Kidney (tissue), 13 donors: ENCODE measurements at regions not wholly inside any gene's neighbourhood (a gene's known extent, or its start where the extent isn't known, plus 50 kb on each side); places are given as distances from the start of the nearest gene placed in this dataset.
A peak's percentile ranks its signal among the peaks of the same experiment; 100 is the strongest.

ENCODE experiments used
- DNase-seq, 5 donors: peaks; one replicate each; pipeline ENCODE4 v3.0.0-alpha.2; 2013 to 2020
- FAIRE-seq: peaks from 2 replicates; lab custom pipeline; 2012; peaks lifted over from hg19 to GRCh38; lab: Jason Lieb, UNC
- H3K27ac ChIP-seq, 2 donors: one replicate each; pipeline ENCODE4 v1.7.0; 2013; ENCODE audit warnings: low read depth in 2 of 2, low read length in 2 of 2, inconsistent platforms in 1 of 2
- H3K27me3 ChIP-seq: one replicate; pipeline ENCODE4 v1.7.1; 2013; ENCODE audit warnings: low read length, inconsistent platforms; ENCODE audit not compliant: control insufficient read depth, insufficient read depth
- H3K36me3 ChIP-seq, 3 donors: one replicate each; pipeline versions ENCODE4 v1.7.0 to v1.7.1; 2013; ENCODE audit warnings: low read length in 3 of 3, control low read depth in 1 of 3, inconsistent platforms in 1 of 3; ENCODE audit not compliant: insufficient read depth in 3 of 3, control insufficient read depth in 2 of 3
- H3K4me1 ChIP-seq, 3 donors: one replicate each; pipeline versions ENCODE4 v1.7.0 to v1.7.1; 2013; ENCODE audit warnings: low read length in 3 of 3, inconsistent platforms in 1 of 3, low read depth in 1 of 3; ENCODE audit not compliant: control insufficient read depth in 2 of 3, insufficient read depth in 2 of 3
- H3K4me3 ChIP-seq, 3 donors: one replicate each; pipeline versions ENCODE4 v1.7.0 to v1.8.1; 2013; ENCODE audit warnings: low read length in 3 of 3, control low read depth in 1 of 3, inconsistent platforms in 1 of 3
- H3K9ac ChIP-seq, 3 donors: one replicate each; pipeline versions ENCODE4 v1.7.0 to v1.7.1; 2013; ENCODE audit warnings: low read length in 3 of 3, control low read depth in 1 of 3, inconsistent platforms in 1 of 3
- H3K9me3 ChIP-seq, 3 donors: one replicate each; pipeline versions ENCODE4 v1.7.0 to v1.7.1; 2013; ENCODE audit warnings: low read length in 3 of 3, control low read depth in 1 of 3, inconsistent platforms in 1 of 3; ENCODE audit not compliant: control insufficient read depth in 2 of 3, insufficient read depth in 1 of 3
- CTCF ChIP-seq: IDR thresholded peaks from 3 replicates; pipeline ENCODE4 v1.5.1; 2012; ENCODE audit warnings: mild to moderate bottlenecking, moderate library complexity, borderline replicate concordance; ENCODE audit not compliant: insufficient read depth; ENCODE audit errors: extremely low read depth
- intact Hi-C: fragments of 100-400 bp; cut with DNase I; formaldehyde crosslinking; loops from one replicate; pipeline ENCODE4 v1.11.1; 2022
- donor health status: control.
- donor health status: control.
- donor health status: control.
- donor health status: control.
- donor health status: control.
- donor health status: DM: yes; HTN: yes; CAD: no.
- donor health status: Normal renal cell carcinoma (clear cell type).

GRCh38 chr22:48438800-48439559, 1388.7 kb downstream of the BRD1 start:
- Histone ChIP-seq H3K27ac (no peak overlapping the region), H3K4me1 (no peaks in the 10 kb centered on the region), H3K27me3 (no peaks in the 10 kb centered on the region), H3K36me3 (no peaks in the 10 kb centered on the region), H3K9ac (no peak overlapping the region), H3K9me3 (no peaks in the 10 kb centered on the region), H3K4me3 (no peak overlapping the region)
- TF ChIP-seq CTCF = no peak
- DNase-seq (peak in 1 of 5 donors; percentile 26), FAIRE-seq (no peak)
- intact Hi-C loops = no loop called here

DNA sequence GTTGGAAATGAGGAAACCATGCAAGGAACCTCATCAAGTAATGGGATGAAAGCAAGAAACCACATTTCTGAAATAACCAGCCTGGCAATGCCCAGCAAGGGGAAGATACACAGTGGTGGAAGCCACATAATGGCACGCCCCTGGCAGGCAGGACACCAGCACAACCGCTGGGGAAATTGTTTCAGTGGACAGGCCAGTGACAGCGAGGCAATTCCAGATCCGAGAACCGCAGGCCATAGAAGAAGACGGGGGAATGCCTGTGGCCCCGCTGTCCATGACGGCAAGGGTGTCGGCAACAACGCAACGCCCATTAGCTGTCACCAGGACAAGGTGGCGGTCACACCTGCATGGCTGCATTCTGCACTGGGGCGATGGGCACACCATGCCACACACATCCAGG, 1389.6 kb downstream of the BRD1 start:
- H3K4me1 ChIP-seq = no peaks in the 10 kb centered on the region
- intact Hi-C loops = no loop called here
- no peaks in the 10 kb centered on the region for H3K9me3 ChIP-seq
- DNase-seq = peak in 1 of 5 donors; percentile 36
- no peaks in the 10 kb centered on the region for H3K36me3 ChIP-seq
- no peak overlapping the region for H3K27ac ChIP-seq
- no peak for FAIRE-seq
- H3K4me3 ChIP-seq = no peak overlapping the region
- no peak overlapping the region for H3K9ac ChIP-seq
- no peak for TF ChIP-seq CTCF
- H3K27me3 ChIP-seq = no peaks in the 10 kb centered on the region

DNA sequence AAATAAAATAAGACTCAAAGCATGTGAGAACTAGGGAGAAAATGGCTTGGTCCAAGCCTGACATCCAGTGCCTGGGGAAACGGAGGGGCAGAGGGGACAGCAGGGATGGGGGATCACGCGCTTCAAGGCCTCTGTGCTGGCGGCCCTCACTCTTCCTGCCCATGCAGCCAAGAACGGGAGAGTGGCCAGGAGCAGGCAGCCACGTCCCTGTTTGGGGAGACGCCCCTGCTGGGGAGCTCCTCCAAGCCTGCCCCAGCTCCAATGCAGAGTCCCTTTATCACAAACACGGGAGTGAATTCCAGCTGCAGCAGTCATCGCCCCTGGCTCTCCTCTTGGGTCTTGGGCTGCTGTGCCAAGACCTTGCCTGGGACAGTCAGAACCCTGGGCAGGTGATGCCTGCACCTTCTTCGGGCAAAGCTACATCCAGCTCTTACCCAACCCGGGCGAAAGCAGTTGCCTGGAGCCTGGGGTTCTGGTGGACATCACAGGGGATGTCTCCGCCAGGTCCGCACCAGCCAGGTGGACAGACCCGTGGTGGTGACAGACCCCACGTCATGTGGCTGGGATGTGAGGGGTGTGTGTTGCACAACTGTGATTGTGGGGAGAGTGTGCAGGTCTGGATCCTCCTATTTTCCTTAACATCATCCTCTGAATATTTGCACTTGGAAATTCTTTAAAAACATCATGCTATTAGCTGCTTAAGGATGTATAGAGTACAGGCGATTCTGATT, 1391.3 kb downstream of the BRD1 start:
- Histone ChIP-seq H3K9me3 (no peaks in the 10 kb centered on the region), H3K36me3 (no peaks in the 10 kb centered on the region), H3K27me3 (no peaks in the 10 kb centered on the region), H3K27ac (no peak overlapping the region), H3K4me1 (no peaks in the 10 kb centered on the region), H3K4me3 (no peak overlapping the region), H3K9ac (no peak overlapping the region)
- DNase-seq (peak in 1 of 5 donors; percentile 66), FAIRE-seq (no peak)
- intact Hi-C loops = no loop called here
- no peak for TF ChIP-seq CTCF
